ENCODE measurements at regions not wholly inside any gene's neighbourhood (a gene's known extent, or its start where the extent isn't known, plus 50 kb on each side); places are given as distances from the start of the nearest gene placed in this dataset.

- TF ChIP-seq CTCF (IDR thresholded peaks at IDR 0.05; ENCODE audit: extremely low read depth in 1 of 2, insufficient read depth in 1 of 2, low read depth in 1 of 2, low read length in 2 of 2) (no peak), POLR2A (IDR thresholded peaks at IDR 0.05; ENCODE audit: low read depth, low read length) (no peak)
Measured at GRCh38 chr20:22678678-22679077, 94.3 kb upstream of the FOXA2 start.

Measured in endothelial cell of umbilical vein (primary cell).